AG20443 (cell line): ENCODE measurements at regions not wholly inside any gene's neighbourhood (a gene's known extent, or its start where the extent isn't known, plus 50 kb on each side); places are given as distances from the start of the nearest gene placed in this dataset.
A peak's percentile ranks its signal among the peaks of the same experiment; 100 is the strongest.
"Not testable (repeated sequence)": the region's sequence is repeated elsewhere in the genome, so short reads cannot be mapped to it uniquely, and the experiment has no call there.

Experiments used
- DNase-seq: peaks from one replicate; pipeline ENCODE4 v3.0.0; 2012; ENCODE audit warnings: low spot score, mixed read lengths

DNA sequence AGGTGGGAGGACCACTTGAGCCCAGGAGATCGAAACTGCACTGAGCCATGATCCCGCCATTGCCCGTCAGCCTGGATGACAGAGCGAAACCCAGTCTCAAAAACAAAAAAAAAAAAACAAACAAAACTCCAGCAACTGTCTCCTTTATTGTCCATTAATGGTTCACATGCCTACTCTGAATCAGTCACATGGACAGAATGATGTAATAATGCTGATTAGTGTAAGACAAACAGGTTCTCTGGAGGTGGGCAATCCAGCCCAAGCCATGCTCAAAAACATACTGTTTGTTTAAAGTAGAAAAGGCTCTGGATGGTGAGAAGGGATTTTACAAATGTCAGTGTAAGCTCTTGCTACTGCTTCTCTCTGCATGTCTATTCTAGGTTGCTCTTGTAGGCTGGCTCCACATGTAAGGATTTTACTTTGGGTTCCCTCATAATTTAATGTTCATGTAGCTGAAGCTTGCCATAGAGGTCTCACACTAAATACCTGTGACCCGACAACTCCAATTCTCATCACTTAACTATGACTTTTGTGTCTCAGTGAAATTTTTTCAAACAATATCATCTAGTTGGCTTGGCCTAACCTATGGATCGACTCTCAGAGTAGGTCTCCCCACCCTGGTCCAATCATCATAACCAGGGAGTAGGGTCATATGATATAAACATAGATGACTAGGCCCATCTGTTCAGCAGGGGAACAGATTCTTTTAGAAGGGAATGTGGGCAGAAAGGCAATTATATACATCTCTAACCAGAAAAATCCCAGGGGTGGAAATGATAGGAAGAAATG, 83.9 kb upstream of the SLC39A10 start:
- no peak for DNase-seq

- DNase-seq: no peak
These were observed 86.7 kb upstream of the SLC39A10 start for GRCh38 chr2:195570329-195570728.

DNA sequence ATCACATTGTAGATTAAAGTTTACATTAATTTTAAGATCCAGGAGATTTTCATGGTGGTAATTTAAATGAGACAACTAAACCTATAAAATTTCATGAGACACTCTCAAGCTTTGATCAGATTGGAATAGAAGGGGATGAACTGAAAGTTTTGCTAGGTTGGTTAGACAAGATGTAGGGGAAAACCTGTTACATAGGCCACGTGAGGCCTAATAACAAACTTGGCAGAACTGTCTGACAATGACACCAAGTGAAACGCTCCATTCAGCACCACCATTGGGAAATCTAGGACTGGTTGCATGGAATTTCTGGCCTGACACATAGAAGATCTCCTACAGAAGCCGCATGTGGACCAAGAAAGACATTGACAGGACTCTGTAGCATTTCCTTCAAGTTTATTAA, 87.8 kb upstream of the SLC39A10 start:
- DNase-seq: no peak

GRCh38 chr2:195564625-195565135, 92.3 kb upstream of the SLC39A10 start:
- DNase-seq: not testable (repeated sequence)

- DNase-seq: peak; percentile 54
These were observed 93.0 kb upstream of the SLC39A10 start for GRCh38 chr2:195563857-195564512.

DNA sequence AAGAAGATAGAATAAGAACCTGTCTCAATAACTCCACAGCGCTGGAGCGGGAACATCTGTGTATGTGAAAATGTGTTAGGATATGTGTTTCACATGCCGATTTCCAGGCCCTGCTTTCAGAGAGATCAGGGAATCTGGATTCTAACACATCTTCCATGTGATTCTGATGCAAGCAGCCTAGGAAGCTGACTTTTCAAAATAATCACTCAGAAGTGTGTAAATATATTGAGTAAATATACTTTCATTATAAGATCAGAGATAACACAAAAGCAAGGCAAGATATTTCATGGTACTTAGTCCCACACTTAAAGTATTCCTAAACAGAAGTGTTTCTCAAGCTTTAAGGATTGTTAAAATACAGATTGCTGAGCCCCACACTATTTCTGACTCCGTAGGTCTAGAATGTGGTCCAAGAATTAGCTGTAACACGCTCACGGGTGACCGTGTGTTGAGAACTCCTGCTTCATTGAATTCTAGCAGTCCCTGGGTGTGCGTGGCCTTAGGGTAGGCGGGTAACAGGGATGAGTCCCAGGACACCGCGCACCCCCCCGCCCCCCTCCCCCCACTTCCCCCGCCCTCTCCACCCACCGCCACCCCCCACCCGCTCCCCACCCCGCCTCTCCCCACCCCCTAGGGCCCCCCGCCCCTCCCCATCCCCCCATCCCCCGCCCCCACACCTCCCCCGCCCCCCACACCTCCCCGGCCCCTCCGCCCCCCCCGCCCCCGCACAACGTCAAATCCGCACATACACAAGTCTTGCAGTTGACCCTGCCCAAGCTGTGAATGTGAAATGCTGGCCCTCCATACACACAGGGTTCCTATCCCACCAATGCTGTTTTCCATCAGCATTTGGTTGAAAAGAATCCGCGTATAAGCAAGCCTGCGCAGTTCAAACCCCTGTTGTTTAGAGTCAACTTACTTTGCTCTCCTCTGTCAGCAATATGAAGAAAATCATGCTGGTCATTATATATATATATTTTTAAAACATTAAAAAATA, 94.2 kb upstream of the SLC39A10 start:
- peak; percentile 18 for DNase-seq

GRCh38 chr2:195561116-195561921, 95.7 kb upstream of the SLC39A10 start:
- DNase-seq: peak; percentile 72

DNA sequence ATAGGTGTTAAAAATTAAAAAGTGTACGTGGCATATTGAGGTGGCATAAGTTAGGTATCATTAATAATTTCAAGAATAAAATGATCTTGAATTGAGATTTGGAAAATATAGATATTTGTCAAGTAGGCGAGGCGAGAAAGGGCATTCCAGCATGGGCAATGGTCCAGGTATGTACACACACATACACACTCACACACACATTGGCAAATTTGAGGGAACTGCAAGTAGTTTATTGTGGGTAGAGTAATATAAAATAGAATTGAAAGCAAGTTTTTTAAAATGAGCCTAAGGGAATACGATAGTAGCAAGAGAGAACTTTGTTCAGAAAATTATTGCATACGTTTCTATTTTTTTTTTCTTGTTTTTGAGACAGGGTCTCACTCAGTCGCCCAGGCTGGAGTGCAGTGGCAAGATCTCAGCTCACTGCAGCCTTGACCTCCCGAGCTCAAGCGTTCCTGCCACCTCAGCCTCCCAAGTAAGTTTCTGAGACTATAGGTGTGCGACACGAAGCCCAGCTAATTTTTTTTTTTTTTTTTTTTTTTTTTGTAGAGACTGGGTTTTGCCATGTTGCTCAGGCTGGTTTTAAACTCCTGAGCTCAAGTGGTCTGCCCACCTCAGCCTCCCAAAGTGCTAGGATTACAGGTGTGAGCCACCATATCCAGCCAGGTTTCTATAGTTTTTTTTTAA, 96.7 kb upstream of the SLC39A10 start:
- DNase-seq: no peak

DNA sequence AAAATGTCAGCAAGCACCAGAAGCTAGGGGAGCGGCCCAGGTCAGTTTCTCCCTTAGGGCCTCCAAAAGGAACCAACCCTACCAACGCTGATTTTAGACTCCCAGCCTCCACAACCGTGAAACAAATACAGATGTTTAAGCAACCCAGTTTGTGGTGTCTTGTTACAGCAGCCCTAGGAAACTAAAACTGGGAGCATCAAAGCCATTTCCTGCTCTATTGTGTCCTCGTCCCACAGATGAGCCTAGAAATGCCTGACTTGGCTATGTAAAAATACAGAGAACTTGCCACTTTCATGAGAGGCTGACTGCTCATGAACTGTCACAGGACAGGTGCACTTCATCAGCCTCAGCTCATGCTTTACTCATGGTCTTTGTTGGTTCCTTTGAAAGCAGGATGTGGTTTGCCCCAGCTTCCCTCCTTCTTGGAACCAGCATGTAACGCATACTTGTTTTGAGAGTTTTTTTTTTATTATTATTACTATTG, 97.6 kb upstream of the SLC39A10 start:
- peak; percentile 43 for DNase-seq

DNA sequence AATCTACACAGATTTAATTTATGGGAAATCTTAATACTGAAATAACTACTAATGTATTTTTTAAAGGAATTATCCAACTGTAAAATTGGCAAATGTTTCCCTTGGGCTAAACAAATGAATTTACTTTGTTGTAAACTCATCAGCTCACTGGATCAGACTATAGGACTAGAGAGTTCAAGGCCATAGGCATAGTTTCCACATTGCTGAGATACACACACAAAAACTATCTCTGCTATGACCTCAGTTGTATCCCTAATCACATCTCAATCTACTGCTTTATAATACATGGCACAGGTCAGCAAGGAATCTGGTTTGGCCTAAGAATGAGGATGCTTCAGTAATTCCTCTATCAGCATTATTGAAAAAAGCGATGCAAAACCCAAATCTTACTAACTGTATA, 101.1 kb upstream of the SLC39A10 start:
- DNase-seq: no peak

GRCh38 chr2:195552581-195552980, 104.4 kb upstream of the SLC39A10 start:
- no peak for DNase-seq

GRCh38 chr2:195548198-195548940, 108.7 kb upstream of the SLC39A10 start:
- no peak for DNase-seq

DNA sequence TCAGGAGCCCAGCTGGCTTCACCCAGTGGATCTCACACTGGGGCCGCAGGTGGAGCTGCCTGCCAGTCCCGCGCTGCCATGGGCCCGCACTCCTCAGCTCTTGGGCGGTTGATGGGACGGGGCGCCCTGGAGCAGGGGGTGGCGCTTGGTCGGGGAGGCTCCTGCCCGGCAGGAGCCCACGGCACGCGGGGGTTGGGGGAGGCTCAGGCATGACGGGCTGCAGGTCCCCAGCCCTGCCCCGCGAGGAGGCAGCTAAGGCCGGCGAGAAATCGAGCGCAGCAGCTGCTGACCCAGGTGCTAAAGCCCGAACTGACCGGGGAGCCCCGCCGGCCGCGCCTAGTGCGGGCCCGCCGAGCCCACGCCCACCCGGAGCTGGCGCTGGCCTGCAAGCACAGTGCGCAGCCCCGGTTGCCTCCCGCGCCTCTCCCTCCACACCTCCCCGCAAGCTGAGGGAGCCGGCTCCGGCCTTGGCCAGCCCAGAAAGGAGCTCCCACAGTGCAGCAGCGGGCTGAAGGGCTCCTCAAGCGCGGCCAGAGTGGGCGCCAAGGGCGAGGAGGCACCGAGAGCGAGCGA, 109.7 kb upstream of the SLC39A10 start:
- DNase-seq: not testable (repeated sequence)

- DNase-seq: no peak
These were observed 111.2 kb upstream of the SLC39A10 start for GRCh38 chr2:195545811-195546210.

- peak; percentile 18 for DNase-seq
These were observed 112.8 kb upstream of the SLC39A10 start for GRCh38 chr2:195543902-195544894.

GRCh38 chr2:195543063-195543462, 114.0 kb upstream of the SLC39A10 start:
- DNase-seq: no peak

DNA sequence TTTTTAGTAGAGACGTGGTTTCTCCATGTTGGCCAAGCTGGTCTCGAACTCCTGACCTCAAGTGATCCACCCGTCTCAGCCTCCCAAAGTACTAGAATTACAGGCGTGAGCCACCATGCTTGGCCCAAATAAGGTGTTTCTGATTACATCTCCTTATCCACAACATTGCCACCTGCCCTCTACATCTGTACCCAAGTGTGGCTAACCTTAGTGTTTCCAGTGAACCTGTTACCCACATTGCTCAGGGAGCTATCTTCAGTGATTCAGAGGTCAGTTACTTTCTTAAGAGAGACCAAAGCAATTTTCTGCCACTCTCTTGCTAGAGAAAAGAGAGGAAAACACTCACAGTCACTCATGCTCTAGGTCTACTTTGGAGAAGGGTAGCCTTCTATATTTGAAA, 115.0 kb upstream of the SLC39A10 start:
- no peak for DNase-seq

GRCh38 chr2:195538937-195539336, 118.1 kb upstream of the SLC39A10 start:
- no peak for DNase-seq
